GM21529 (cell line): ENCODE measurements at regions not wholly inside any gene's neighbourhood (a gene's known extent, or its start where the extent isn't known, plus 50 kb on each side); places are given as distances from the start of the nearest gene placed in this dataset.
"Not testable (repeated sequence)": the region's sequence is repeated elsewhere in the genome, so short reads cannot be mapped to it uniquely, and the experiment has no call there.

Experiments
- ATAC-seq: cut with Tn5 transposase; IDR thresholded peaks from one replicate; pipeline ENCODE4 v1.9.1; 2021; ENCODE audit not compliant: unreplicated experiment

GRCh38 chr6:86619428-86619827, 317.9 kb upstream of the HTR1E start:
- ATAC-seq: no peak

GRCh38 chr6:86615299-86615698, 322.0 kb upstream of the HTR1E start:
- no peak for ATAC-seq

GRCh38 chr6:86609549-86610388, 327.6 kb upstream of the HTR1E start:
- no peak for ATAC-seq

GRCh38 chr6:86603364-86603763, 334.0 kb upstream of the HTR1E start:
- ATAC-seq: not testable (repeated sequence)

- not testable (repeated sequence) for ATAC-seq
Measured at GRCh38 chr6:86602093-86602492, 335.2 kb upstream of the HTR1E start.

- ATAC-seq: not testable (repeated sequence)
Measured at GRCh38 chr6:86598969-86599368, 338.4 kb upstream of the HTR1E start.

- no peak for ATAC-seq
Measured at GRCh38 chr6:86595641-86596040, 341.7 kb upstream of the HTR1E start.

GRCh38 chr6:86586195-86586594, 351.1 kb upstream of the HTR1E start:
- no peak for ATAC-seq

GRCh38 chr6:86581833-86582232, 355.5 kb upstream of the HTR1E start:
- no peak for ATAC-seq

GRCh38 chr6:86563197-86563596, 374.1 kb upstream of the HTR1E start:
- ATAC-seq: no peak

- no peak for ATAC-seq
Measured at GRCh38 chr6:86558318-86558717, 379.0 kb upstream of the HTR1E start.

GRCh38 chr6:86537292-86537861, 400.0 kb upstream of the HTR1E start:
- no peak for ATAC-seq

GRCh38 chr6:86536121-86536520, 401.2 kb upstream of the HTR1E start:
- no peak for ATAC-seq

- ATAC-seq: no peak
Measured at GRCh38 chr6:86535100-86535499, 402.2 kb upstream of the HTR1E start.

GRCh38 chr6:86529635-86530034, 407.7 kb upstream of the HTR1E start:
- no peak for ATAC-seq

- ATAC-seq: no peak
Measured at GRCh38 chr6:86526238-86526637, 411.1 kb upstream of the HTR1E start.

GRCh38 chr6:86516087-86516486, 421.2 kb upstream of the HTR1E start:
- ATAC-seq: peak; percentile 50

GRCh38 chr6:86511962-86512361, 425.4 kb upstream of the HTR1E start:
- no peak for ATAC-seq

- ATAC-seq: no peak
Measured at GRCh38 chr6:86508230-86508629, 429.1 kb upstream of the HTR1E start.

- no peak for ATAC-seq
Measured at GRCh38 chr6:86502497-86502896, 434.8 kb upstream of the HTR1E start.

- no peak for ATAC-seq
Measured at GRCh38 chr6:86500035-86500434, 437.3 kb upstream of the HTR1E start.

GRCh38 chr6:86489042-86489441, 448.3 kb upstream of the HTR1E start:
- ATAC-seq: not testable (repeated sequence)
